ENCODE measurements at regions not wholly inside any gene's neighbourhood (a gene's known extent, or its start where the extent isn't known, plus 50 kb on each side); places are given as distances from the start of the nearest gene placed in this dataset.

DNA sequence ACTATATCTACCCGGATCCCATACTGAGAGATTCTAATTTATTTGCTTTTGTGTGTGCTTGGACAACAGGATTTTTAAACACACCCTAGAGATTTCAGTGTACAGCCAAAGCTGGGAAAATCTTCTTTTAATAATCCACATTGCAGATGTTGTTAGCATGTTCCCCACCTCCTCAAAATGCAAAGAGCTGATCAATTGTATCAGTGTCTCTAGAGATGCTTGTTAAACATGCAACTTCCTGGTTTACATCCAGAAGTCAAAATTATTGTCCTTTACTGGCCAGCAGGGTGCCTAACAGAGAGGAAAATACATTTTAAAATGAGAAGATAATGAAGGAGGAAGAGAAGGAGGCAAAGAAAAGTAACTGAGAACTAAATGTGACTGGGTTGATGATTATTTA is 793.3 kb downstream of the SEMA5A start:
- Histone ChIP-seq H2AFZ (ENCODE audit: low read depth, low read length) (no peak overlapping the region), H3K9me3 (ENCODE audit: low read length) (no peaks in the 10 kb centered on the region), H3K27me3 (ENCODE audit: insufficient read depth, low read depth, low read length) (no peaks in the 10 kb centered on the region), H3K36me3 (ENCODE audit: insufficient read depth, low read length) (no peaks in the 10 kb centered on the region), H3K4me3 (ENCODE audit: low read length) (no peak overlapping the region), H3K9ac (ENCODE audit: low read length) (no peak overlapping the region), H4K20me1 (ENCODE audit: insufficient read depth) (no peaks in the 10 kb centered on the region), H3K4me2 (ENCODE audit: low read length) (no peak overlapping the region), H3K9me2 (ENCODE audit: insufficient read depth, low read length) (no peaks in the 10 kb centered on the region), H3F3A (ENCODE audit: insufficient read depth, low read length, poor library complexity, severe bottlenecking) (no peaks in the 10 kb centered on the region), H3K79me2 (replicated peaks; ENCODE audit: insufficient read depth, low read length) (no peaks in the 10 kb centered on the region), H3K27ac (ENCODE audit: low read length) (no peak overlapping the region)
- TF ChIP-seq, protein P1, sequence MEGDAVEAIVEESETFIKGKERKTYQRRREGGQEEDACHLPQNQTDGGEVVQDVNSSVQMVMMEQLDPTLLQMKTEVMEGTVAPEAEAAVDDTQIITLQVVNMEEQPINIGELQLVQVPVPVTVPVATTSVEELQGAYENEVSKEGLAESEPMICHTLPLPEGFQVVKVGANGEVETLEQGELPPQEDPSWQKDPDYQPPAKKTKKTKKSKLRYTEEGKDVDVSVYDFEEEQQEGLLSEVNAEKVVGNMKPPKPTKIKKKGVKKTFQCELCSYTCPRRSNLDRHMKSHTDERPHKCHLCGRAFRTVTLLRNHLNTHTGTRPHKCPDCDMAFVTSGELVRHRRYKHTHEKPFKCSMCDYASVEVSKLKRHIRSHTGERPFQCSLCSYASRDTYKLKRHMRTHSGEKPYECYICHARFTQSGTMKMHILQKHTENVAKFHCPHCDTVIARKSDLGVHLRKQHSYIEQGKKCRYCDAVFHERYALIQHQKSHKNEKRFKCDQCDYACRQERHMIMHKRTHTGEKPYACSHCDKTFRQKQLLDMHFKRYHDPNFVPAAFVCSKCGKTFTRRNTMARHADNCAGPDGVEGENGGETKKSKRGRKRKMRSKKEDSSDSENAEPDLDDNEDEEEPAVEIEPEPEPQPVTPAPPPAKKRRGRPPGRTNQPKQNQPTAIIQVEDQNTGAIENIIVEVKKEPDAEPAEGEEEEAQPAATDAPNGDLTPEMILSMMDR (IDR thresholded peaks at IDR 0.05; ENCODE audit: poor library complexity, severe bottlenecking): no peak
- TF ChIP-seq EZH2 (IDR thresholded peaks at IDR 0.05; ENCODE audit: borderline replicate concordance, insufficient read depth, low read length, poor library complexity, severe bottlenecking) (no peak), RAD21 (conservative IDR thresholded peaks at IDR 0.05) (no peak), TAF1 (IDR thresholded peaks at IDR 0.05; ENCODE audit: low read depth) (no peak), MXI1 (conservative IDR thresholded peaks at IDR 0.05; ENCODE audit: poor library complexity, severe bottlenecking) (no peak), POLR2AphosphoS5 (IDR thresholded peaks at IDR 0.05) (no peak), SMC3 (conservative IDR thresholded peaks at IDR 0.05; ENCODE audit: poor library complexity) (no peak), EP300 (conservative IDR thresholded peaks at IDR 0.05; ENCODE audit: poor library complexity, severe bottlenecking) (no peak), REST (IDR thresholded peaks at IDR 0.05; ENCODE audit: borderline replicate concordance) (no peak)

DNA sequence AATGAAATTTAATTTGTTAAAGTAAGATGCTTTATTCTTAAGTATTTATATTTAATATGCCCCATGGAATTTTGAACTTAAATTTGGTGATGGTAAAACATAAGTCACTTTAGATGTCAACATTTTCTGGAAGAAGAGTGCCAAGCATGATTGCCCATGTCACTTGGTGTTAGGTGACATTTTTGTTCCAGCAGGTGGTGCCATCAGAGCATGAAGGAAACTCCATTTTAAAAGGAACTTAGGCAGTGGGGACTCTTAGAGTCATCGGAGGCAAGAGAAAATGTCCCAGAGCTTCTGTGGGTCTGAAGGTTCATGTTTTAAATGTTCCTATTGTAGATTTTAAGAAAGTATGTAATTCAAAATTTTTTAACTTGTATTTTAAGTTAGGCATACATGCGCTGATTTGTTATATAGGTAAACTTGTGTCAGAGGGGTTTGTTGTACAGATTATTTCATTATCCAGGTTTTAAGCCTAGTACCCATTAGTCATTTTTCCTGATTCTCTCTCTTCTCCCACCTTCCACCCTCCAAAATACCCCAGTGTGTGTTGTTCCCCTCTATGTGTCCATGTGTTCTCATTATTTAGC is 789.3 kb downstream of the SEMA5A start:
- no peak overlapping the region for H2AFZ ChIP-seq (ENCODE audit: low read depth, low read length)
- no peak overlapping the region for H3K4me2 ChIP-seq (ENCODE audit: low read length)
- H3K9me3 ChIP-seq (ENCODE audit: low read length): peaks cover 9% of the 10 kb centered on the region
- H3K36me3 ChIP-seq (ENCODE audit: insufficient read depth, low read length): no peaks in the 10 kb centered on the region
- H3K4me3 ChIP-seq (ENCODE audit: low read length): no peak overlapping the region
- no peak overlapping the region for H3K9ac ChIP-seq (ENCODE audit: low read length)
- H3F3A ChIP-seq (ENCODE audit: insufficient read depth, low read length, poor library complexity, severe bottlenecking): no peaks in the 10 kb centered on the region
- H3K27me3 ChIP-seq (ENCODE audit: insufficient read depth, low read depth, low read length): no peaks in the 10 kb centered on the region
- H4K20me1 ChIP-seq (ENCODE audit: insufficient read depth): no peaks in the 10 kb centered on the region
- TF ChIP-seq MXI1 (conservative IDR thresholded peaks at IDR 0.05; ENCODE audit: poor library complexity, severe bottlenecking) (no peak), POLR2AphosphoS5 (IDR thresholded peaks at IDR 0.05) (no peak), RAD21 (conservative IDR thresholded peaks at IDR 0.05) (peak; percentile 72), EP300 (conservative IDR thresholded peaks at IDR 0.05; ENCODE audit: poor library complexity, severe bottlenecking) (no peak), SMC3 (conservative IDR thresholded peaks at IDR 0.05; ENCODE audit: poor library complexity) (peak; percentile 72), TAF1 (IDR thresholded peaks at IDR 0.05; ENCODE audit: low read depth) (no peak), EZH2 (IDR thresholded peaks at IDR 0.05; ENCODE audit: borderline replicate concordance, insufficient read depth, low read length, poor library complexity, severe bottlenecking) (no peak), REST (IDR thresholded peaks at IDR 0.05; ENCODE audit: borderline replicate concordance) (no peak)
- TF ChIP-seq, protein P1 (IDR thresholded peaks at IDR 0.05; ENCODE audit: poor library complexity, severe bottlenecking): peak; percentile 59
- H3K27ac ChIP-seq (ENCODE audit: low read length): no peak overlapping the region
- H3K9me2 ChIP-seq (ENCODE audit: insufficient read depth, low read length): no peaks in the 10 kb centered on the region
- no peaks in the 10 kb centered on the region for H3K79me2 ChIP-seq (replicated peaks; ENCODE audit: insufficient read depth, low read length)

Measured in neural cell (in vitro differentiated cells).